Right lobe of liver (tissue), 6 donors: ENCODE measurements at regions not wholly inside any gene's neighbourhood (a gene's known extent, or its start where the extent isn't known, plus 50 kb on each side); places are given as distances from the start of the nearest gene placed in this dataset.
"Not testable (repeated sequence)": the region's sequence is repeated elsewhere in the genome, so short reads cannot be mapped to it uniquely, and the experiment has no call there.

Experiments used
- ATAC-seq, 4 donors: fragments of 200-7000 bp; cut with Tn5 transposase; one replicate each; pipeline ENCODE4 v1.9.1; 2020; ENCODE audit warnings: mild to moderate bottlenecking in 4 of 4, moderate library complexity in 4 of 4
- DNase-seq, 3 donors: peaks; one replicate each; pipeline ENCODE4 v3.0.0-alpha.2; 2020
- H3K27ac ChIP-seq, 3 donors: fragments of 200-600 bp; one replicate each; pipeline ENCODE4 v1.8.0; 2022
- H3K27me3 ChIP-seq, 2 donors: fragments of 200-600 bp; one replicate each; pipeline ENCODE4 v1.8.0; 2022
- H3K36me3 ChIP-seq, 4 donors: fragments of 200-600 bp; sonication (generic) in 1 of 4; one replicate each; pipeline versions ENCODE4 v1.5.1 to v1.8.0; 2017 to 2022; ENCODE audit warnings: control low read depth in 1 of 4
- H3K4me1 ChIP-seq, 4 donors: fragments of 200-600 bp; sonication (generic) in 1 of 4; one replicate each; pipeline versions ENCODE4 v1.5.1 to v1.8.0; 2017 to 2022; ENCODE audit warnings: control low read depth in 1 of 4
- H3K4me3 ChIP-seq, 3 donors: fragments of 200-600 bp; one replicate each; pipeline ENCODE4 v1.8.0; 2022
- H3K9me3 ChIP-seq, 4 donors: fragments of 200-600 bp; sonication (generic) in 1 of 4; one replicate each; pipeline versions ENCODE4 v1.5.1 to v1.8.0; 2017 to 2022; ENCODE audit warnings: control low read depth in 1 of 4
- CTCF ChIP-seq, 4 donors: fragments of 200-600 bp in 3 of 4; fragments of 450-650 bp in 1 of 4; IDR thresholded peaks; one replicate each; pipeline versions ENCODE4 v1.5.1 to v1.8.0; 2016 to 2022; ENCODE audit warnings: antibody characterized with exemption in 4 of 4, mild to moderate bottlenecking in 2 of 4
- POLR2A ChIP-seq: fragments of 450-650 bp; IDR thresholded peaks from one replicate; pipeline ENCODE4 v1.6.1; 2017; ENCODE audit warnings: antibody characterized with exemption, mild to moderate bottlenecking
- WGBS: methylation state at CpG from one replicate; pipeline ENCODE4 v1.1.6; 2018; ENCODE audit warnings: low coverage, low lambda C conversion rate; ENCODE audit not compliant: insufficient coverage; ENCODE audit errors: missing lambda C conversion rate; 5-methylcytosine and 5-hydroxymethylcytosine counted together
- intact Hi-C, 2 donors: fragments of 100-400 bp; cut with DNase I; formaldehyde crosslinking; loops; one replicate each; pipeline versions ENCODE4 v1.11.2 to v1.14.1; 2022
- donor health status: DM: no; HTN: yes; CAD: no.
- donor health status: DM: no; HTN: no; CAD: no.
- donor health status: DM: no; HTN: no; CAD: no.
- donor health status: DM: no; HTN: yes; CAD: no.
- donor health status: DM: no; HTN: yes; CAD: no.

- no peaks in the 10 kb centered on the region for H3K27me3 ChIP-seq
- TF ChIP-seq POLR2A (no peak), CTCF (IDR thresholded peaks at IDR 0.05) (no peak)
- no peaks in the 10 kb centered on the region for H3K4me1 ChIP-seq
- H3K9me3 ChIP-seq = peaks cover 0 to 6% (median 2%) of the 10 kb centered on the region in 4 donors
- H3K27ac ChIP-seq = no peak overlapping the region
- DNase-seq (no peak), ATAC-seq (no peak)
- H3K4me3 ChIP-seq = no peak overlapping the region
- no peaks in the 10 kb centered on the region for H3K36me3 ChIP-seq
- intact Hi-C loops = no loop called here
- 100% methylated on average over 1 of the region's 1 CpG for WGBS
These were observed 89.8 kb upstream of the ACKR3 start for GRCh38 chr2:236479814-236480213.

- Histone ChIP-seq H3K4me1 (no peaks in the 10 kb centered on the region), H3K4me3 (no peak overlapping the region), H3K27ac (no peak overlapping the region), H3K9me3 (peaks cover 0 to 6% (median 2%) of the 10 kb centered on the region in 4 donors), H3K27me3 (no peaks in the 10 kb centered on the region), H3K36me3 (no peaks in the 10 kb centered on the region)
- intact Hi-C loops = no loop called here
- 74% methylated on average over 1 of the region's 1 CpG for WGBS
- DNase-seq (no peak), ATAC-seq (no peak)
- TF ChIP-seq POLR2A = no peak
- TF ChIP-seq CTCF (IDR thresholded peaks at IDR 0.05) = no peak
These were observed 86.5 kb upstream of the ACKR3 start for GRCh38 chr2:236483102-236483501.

GRCh38 chr2:236485519-236485918, 84.1 kb upstream of the ACKR3 start:
- ATAC-seq (no peak), DNase-seq (no peak)
- WGBS = no CpG with 5 or more reads among the region's 2 CpGs
- no peaks in the 10 kb centered on the region for H3K27me3 ChIP-seq
- H3K27ac ChIP-seq = no peak overlapping the region
- no peak overlapping the region for H3K4me3 ChIP-seq
- intact Hi-C loops = no loop called here
- no peak for TF ChIP-seq CTCF (IDR thresholded peaks at IDR 0.05)
- no peaks in the 10 kb centered on the region for H3K9me3 ChIP-seq
- no peaks in the 10 kb centered on the region for H3K36me3 ChIP-seq
- no peaks in the 10 kb centered on the region for H3K4me1 ChIP-seq

DNA sequence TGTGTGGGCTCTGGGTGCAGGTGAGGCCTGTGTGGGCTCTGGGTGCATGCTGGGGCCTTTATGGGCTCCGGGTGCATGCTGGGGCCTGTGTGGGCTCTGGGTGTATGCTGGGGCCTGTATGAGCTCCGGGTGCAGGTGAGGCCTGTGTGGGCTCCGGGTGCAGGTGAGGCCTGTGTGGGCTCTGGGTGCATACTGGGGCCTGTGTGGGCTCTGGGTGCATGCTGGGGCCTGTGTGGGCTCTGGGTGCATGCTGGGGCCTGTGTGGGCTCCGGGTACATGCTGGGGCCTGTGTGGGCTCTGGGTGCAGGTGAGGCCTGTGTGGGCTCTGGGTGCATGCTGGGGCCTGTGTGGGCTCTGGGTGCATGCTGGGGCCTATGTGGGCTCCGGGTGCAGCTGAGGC, 80.5 kb upstream of the ACKR3 start:
- intact Hi-C loops, H3K4me3 ChIP-seq, H3K4me1 ChIP-seq, H3K27ac ChIP-seq, DNase-seq, H3K36me3 ChIP-seq, H3K27me3 ChIP-seq, H3K9me3 ChIP-seq, ATAC-seq: not testable (repeated sequence)
- WGBS = 33% methylated on average over 1 of the region's 5 CpGs

- intact Hi-C loops = no loop called here
- 79% methylated on average over 3 of the region's 3 CpGs for WGBS
- no peaks in the 10 kb centered on the region for H3K9me3 ChIP-seq
- H3K36me3 ChIP-seq = no peaks in the 10 kb centered on the region
- no peak overlapping the region for H3K27ac ChIP-seq
- H3K27me3 ChIP-seq = no peaks in the 10 kb centered on the region
- DNase-seq = no peak
- ATAC-seq = no peak
- no peak overlapping the region for H3K4me3 ChIP-seq
- no peaks in the 10 kb centered on the region for H3K4me1 ChIP-seq
- TF ChIP-seq POLR2A (no peak), CTCF (IDR thresholded peaks at IDR 0.05) (no peak)
These were observed 79.7 kb upstream of the ACKR3 start for GRCh38 chr2:236489895-236490404.
